ENCODE measurements at regions not wholly inside any gene's neighbourhood (a gene's known extent, or its start where the extent isn't known, plus 50 kb on each side); places are given as distances from the start of the nearest gene placed in this dataset.

DNA sequence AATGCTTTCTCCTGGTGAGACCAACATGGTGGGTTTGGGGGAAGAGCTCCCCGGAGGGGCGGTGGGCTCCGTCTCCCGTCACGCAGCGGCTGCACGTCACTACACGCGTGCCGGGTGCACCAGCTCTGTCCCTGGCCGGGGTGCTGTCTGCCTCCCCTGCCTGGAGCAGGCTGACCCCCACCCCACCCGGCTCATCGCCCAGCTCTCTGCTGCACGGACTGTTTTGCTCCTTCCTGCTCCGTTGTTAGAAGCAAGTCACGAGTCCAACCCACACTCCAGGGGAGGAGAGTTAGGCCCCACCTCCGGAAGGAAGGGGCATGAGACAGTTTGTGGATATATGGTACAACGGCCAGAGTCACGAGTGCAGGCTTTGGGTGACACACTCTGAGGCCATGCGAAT lies 364.9 kb downstream of the BRD1 start:
- no peak for DNase-seq (ENCODE audit: low read depth, low spot score)
- H3K4me1 Mint-ChIP-seq: peaks cover 8% of the 10 kb centered on the region
- no peaks in the 10 kb centered on the region for H3K9me3 Mint-ChIP-seq
- no peak overlapping the region for H3K27ac Mint-ChIP-seq (ENCODE audit: unreplicated experiment)
- H3K4me3 Mint-ChIP-seq: no peak overlapping the region
- TF ChIP-seq CTCF (conservative IDR thresholded peaks at IDR 0.05): no peak
- H3K27me3 Mint-ChIP-seq (ENCODE audit: low read depth): peaks cover 7% of the 10 kb centered on the region
- no peaks in the 10 kb centered on the region for H3K36me3 Mint-ChIP-seq (ENCODE audit: low read depth)

GRCh38 chr22:49462291-49462690 lies 365.4 kb downstream of the BRD1 start:
- H3K4me1 Mint-ChIP-seq: peaks cover 6% of the 10 kb centered on the region
- no peak for TF ChIP-seq CTCF (conservative IDR thresholded peaks at IDR 0.05)
- H3K27me3 Mint-ChIP-seq (ENCODE audit: low read depth): peaks cover 8% of the 10 kb centered on the region
- H3K27ac Mint-ChIP-seq (ENCODE audit: unreplicated experiment): no peak overlapping the region
- no peak for DNase-seq (ENCODE audit: low read depth, low spot score)
- no peaks in the 10 kb centered on the region for H3K9me3 Mint-ChIP-seq
- H3K4me3 Mint-ChIP-seq: no peak overlapping the region
- H3K36me3 Mint-ChIP-seq (ENCODE audit: low read depth): no peaks in the 10 kb centered on the region

GRCh38 chr22:49461674-49462073 lies 366.0 kb downstream of the BRD1 start:
- no peak overlapping the region for H3K27ac Mint-ChIP-seq (ENCODE audit: unreplicated experiment)
- peaks cover 12% of the 10 kb centered on the region for H3K27me3 Mint-ChIP-seq (ENCODE audit: low read depth)
- H3K36me3 Mint-ChIP-seq (ENCODE audit: low read depth): no peaks in the 10 kb centered on the region
- H3K9me3 Mint-ChIP-seq: no peaks in the 10 kb centered on the region
- no peaks in the 10 kb centered on the region for H3K4me1 Mint-ChIP-seq
- no peak for DNase-seq (ENCODE audit: low read depth, low spot score)
- no peak for TF ChIP-seq CTCF (conservative IDR thresholded peaks at IDR 0.05)
- no peak overlapping the region for H3K4me3 Mint-ChIP-seq

DNA sequence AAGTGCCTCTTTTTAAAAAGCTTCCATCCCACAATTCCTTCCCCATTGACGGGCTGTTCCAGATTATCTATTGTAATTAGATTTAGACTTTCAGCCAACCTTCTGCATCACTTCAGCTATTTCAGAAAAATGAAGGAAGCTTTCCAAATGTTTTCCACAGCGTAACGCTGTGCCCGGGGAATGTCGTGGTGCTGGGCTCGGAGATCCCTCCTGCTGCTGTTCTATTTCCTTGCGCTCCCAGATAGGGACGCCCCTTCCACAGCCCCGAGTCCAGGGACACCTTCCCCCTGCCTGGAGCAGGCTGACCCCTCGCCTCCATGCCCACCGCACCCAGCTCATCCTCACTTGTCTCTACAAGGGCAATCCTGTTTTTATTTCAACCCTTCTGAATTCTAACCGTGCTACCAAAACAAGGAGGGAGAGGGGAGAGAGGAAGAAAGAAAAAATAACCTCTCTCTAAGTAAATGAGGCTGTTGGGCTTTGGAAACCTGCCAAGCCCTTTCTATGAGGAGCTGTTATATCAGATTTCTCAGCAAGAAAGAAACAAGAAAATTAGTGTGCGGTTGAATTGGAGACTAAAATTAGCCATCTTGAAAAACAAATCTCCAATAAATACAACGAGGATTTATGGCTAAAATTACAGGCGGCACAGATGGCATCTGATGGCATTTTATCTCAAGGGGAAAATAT lies 366.9 kb downstream of the BRD1 start:
- H3K9me3 Mint-ChIP-seq: no peaks in the 10 kb centered on the region
- no peak for TF ChIP-seq CTCF (conservative IDR thresholded peaks at IDR 0.05)
- H3K4me1 Mint-ChIP-seq: no peaks in the 10 kb centered on the region
- no peaks in the 10 kb centered on the region for H3K36me3 Mint-ChIP-seq (ENCODE audit: low read depth)
- no peak for DNase-seq (ENCODE audit: low read depth, low spot score)
- no peak overlapping the region for H3K27ac Mint-ChIP-seq (ENCODE audit: unreplicated experiment)
- H3K27me3 Mint-ChIP-seq (ENCODE audit: low read depth): peaks cover 15% of the 10 kb centered on the region
- H3K4me3 Mint-ChIP-seq: no peak overlapping the region

GRCh38 chr22:49460091-49460490 lies 367.6 kb downstream of the BRD1 start:
- Mint-ChIP-seq H3K4me1 (no peaks in the 10 kb centered on the region), H3K36me3 (ENCODE audit: low read depth) (no peaks in the 10 kb centered on the region), H3K9me3 (no peaks in the 10 kb centered on the region), H3K27me3 (ENCODE audit: low read depth) (peaks cover 22% of the 10 kb centered on the region), H3K27ac (ENCODE audit: unreplicated experiment) (no peak overlapping the region), H3K4me3 (no peak overlapping the region)
- TF ChIP-seq CTCF (conservative IDR thresholded peaks at IDR 0.05): no peak
- no peak for DNase-seq (ENCODE audit: low read depth, low spot score)

Measured in neural crest cell (in vitro differentiated cells).